Mesothelial cell of epicardium (in vitro differentiated cells): ENCODE measurements at regions not wholly inside any gene's neighbourhood (a gene's known extent, or its start where the extent isn't known, plus 50 kb on each side); places are given as distances from the start of the nearest gene placed in this dataset.

Source experiments
- DNase-seq, 2 experiments: peaks; one replicate each; pipeline ENCODE4 v3.0.0; 2021; ENCODE audit warnings: low spot score in 2 of 2; ENCODE audit not compliant: unreplicated experiment in 2 of 2
- H3K27ac Mint-ChIP-seq: 2 replicates; pipeline ENCODE4 v1.8.0; 2021; ENCODE audit warnings: mixed read lengths
- H3K27me3 Mint-ChIP-seq: 2 replicates; pipeline ENCODE4 v1.8.0; 2021; ENCODE audit warnings: low read depth, mixed read lengths
- H3K36me3 Mint-ChIP-seq: 2 replicates; pipeline ENCODE4 v1.8.0; 2021; ENCODE audit warnings: mixed read lengths
- H3K4me1 Mint-ChIP-seq: 2 replicates; pipeline ENCODE4 v1.8.0; 2021; ENCODE audit warnings: mixed read lengths
- H3K4me3 Mint-ChIP-seq: 2 replicates; pipeline ENCODE4 v1.8.0; 2021; ENCODE audit warnings: mild to moderate bottlenecking, moderate library complexity, mixed read lengths
- H3K9me3 Mint-ChIP-seq: 2 replicates; pipeline ENCODE4 v1.8.0; 2021; ENCODE audit warnings: mixed read lengths
- CTCF ChIP-seq: fragments of 200-600 bp; sonication (generic); IDR thresholded peaks from one replicate; pipeline ENCODE4 v1.5.0; 2021; ENCODE audit warnings: antibody characterized with exemption; ENCODE audit not compliant: unreplicated experiment

GRCh38 chr6:34617231-34617630 is 61.1 kb upstream of the SPDEF start:
- Mint-ChIP-seq H3K4me3 (no peak overlapping the region), H3K27me3 (no peaks in the 10 kb centered on the region), H3K4me1 (peaks cover 3% of the 10 kb centered on the region), H3K9me3 (no peaks in the 10 kb centered on the region), H3K36me3 (peaks cover 7% of the 10 kb centered on the region), H3K27ac (no peak overlapping the region)
- no peak for DNase-seq
- no peak for TF ChIP-seq CTCF

GRCh38 chr6:34616227-34616585 is 60.1 kb upstream of the SPDEF start:
- Mint-ChIP-seq H3K27me3 (no peaks in the 10 kb centered on the region), H3K36me3 (peaks cover 5% of the 10 kb centered on the region), H3K9me3 (no peaks in the 10 kb centered on the region), H3K4me3 (no peak overlapping the region), H3K27ac (no peak overlapping the region), H3K4me1 (peaks cover 3% of the 10 kb centered on the region)
- TF ChIP-seq CTCF, result no peak
- DNase-seq, result no peak

GRCh38 chr6:34615574-34616226 is 59.6 kb upstream of the SPDEF start:
- H3K4me3 Mint-ChIP-seq, result no peak overlapping the region
- H3K36me3 Mint-ChIP-seq, result peaks cover 5% of the 10 kb centered on the region
- H3K9me3 Mint-ChIP-seq, result no peaks in the 10 kb centered on the region
- H3K27me3 Mint-ChIP-seq, result no peaks in the 10 kb centered on the region
- no peak for TF ChIP-seq CTCF
- H3K27ac Mint-ChIP-seq, result no peak overlapping the region
- no peak for DNase-seq
- peaks cover 3% of the 10 kb centered on the region for H3K4me1 Mint-ChIP-seq

- no peak for TF ChIP-seq CTCF
- peaks cover 4% of the 10 kb centered on the region for H3K4me1 Mint-ChIP-seq
- no peak overlapping the region for H3K4me3 Mint-ChIP-seq
- H3K9me3 Mint-ChIP-seq, result no peaks in the 10 kb centered on the region
- peak overlapping the region; percentile 91 for H3K27ac Mint-ChIP-seq
- H3K36me3 Mint-ChIP-seq, result peaks cover 5% of the 10 kb centered on the region
- H3K27me3 Mint-ChIP-seq, result no peaks in the 10 kb centered on the region
- no peak for DNase-seq
Observed at GRCh38 chr6:34610819-34611477, 54.8 kb upstream of the SPDEF start.

GRCh38 chr6:34608321-34609091 is 52.4 kb upstream of the SPDEF start:
- peak overlapping the region; percentile 16 for H3K27ac Mint-ChIP-seq
- H3K36me3 Mint-ChIP-seq, result peaks cover 4% of the 10 kb centered on the region
- no peak for TF ChIP-seq CTCF
- peaks cover 4% of the 10 kb centered on the region for H3K4me1 Mint-ChIP-seq
- H3K4me3 Mint-ChIP-seq, result no peak overlapping the region
- no peak for DNase-seq
- no peaks in the 10 kb centered on the region for H3K9me3 Mint-ChIP-seq
- H3K27me3 Mint-ChIP-seq, result no peaks in the 10 kb centered on the region
